ENCODE measurements at regions not wholly inside any gene's neighbourhood (a gene's known extent, or its start where the extent isn't known, plus 50 kb on each side); places are given as distances from the start of the nearest gene placed in this dataset.
A peak's percentile ranks its signal among the peaks of the same experiment; 100 is the strongest.
"Not testable (repeated sequence)": the region's sequence is repeated elsewhere in the genome, so short reads cannot be mapped to it uniquely, and the experiment has no call there.

- not testable (repeated sequence) for DNase-seq (ENCODE audit: low spot score)
These were observed 60.3 kb upstream of the NMU start for GRCh38 chr4:55696424-55696823.

GRCh38 chr4:55706541-55706940 is 70.4 kb upstream of the NMU start:
- DNase-seq (ENCODE audit: low spot score): no peak

- no peak for DNase-seq (ENCODE audit: low spot score)
These were observed 71.4 kb upstream of the NMU start for GRCh38 chr4:55707507-55707906.

- DNase-seq (ENCODE audit: low spot score): not testable (repeated sequence)
These were observed 71.9 kb upstream of the NMU start for GRCh38 chr4:55707991-55708390.

GRCh38 chr4:55712835-55713234 is 76.7 kb upstream of the NMU start:
- DNase-seq (ENCODE audit: low spot score): not testable (repeated sequence)

GRCh38 chr4:55721651-55722050 is 85.6 kb upstream of the NMU start:
- DNase-seq (ENCODE audit: low spot score): no peak

- no peak for DNase-seq (ENCODE audit: low spot score)
These were observed 86.0 kb upstream of the NMU start for GRCh38 chr4:55722132-55722531.

DNA sequence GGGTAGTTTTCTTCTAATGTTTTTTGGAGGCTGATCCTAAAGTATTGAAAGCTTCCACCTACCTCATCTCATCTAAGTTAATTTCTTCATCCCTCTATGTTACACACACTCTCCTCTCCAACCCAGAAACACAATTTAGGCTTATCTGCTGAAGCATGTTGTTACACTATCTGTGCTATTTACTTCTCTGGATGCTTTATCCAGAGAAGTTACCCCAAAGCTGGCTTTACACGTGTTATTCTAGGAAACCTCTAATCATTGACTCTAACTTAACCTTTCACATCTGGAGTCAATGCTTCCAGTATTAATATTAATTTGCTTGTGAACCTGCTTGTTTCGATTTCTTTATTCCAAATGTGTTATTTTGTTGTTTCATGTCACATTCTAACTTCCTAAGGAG is 87.3 kb upstream of the NMU start:
- DNase-seq (ENCODE audit: low spot score): no peak

- no peak for DNase-seq (ENCODE audit: low spot score)
These were observed 89.0 kb upstream of the NMU start for GRCh38 chr4:55725057-55725456.

DNA sequence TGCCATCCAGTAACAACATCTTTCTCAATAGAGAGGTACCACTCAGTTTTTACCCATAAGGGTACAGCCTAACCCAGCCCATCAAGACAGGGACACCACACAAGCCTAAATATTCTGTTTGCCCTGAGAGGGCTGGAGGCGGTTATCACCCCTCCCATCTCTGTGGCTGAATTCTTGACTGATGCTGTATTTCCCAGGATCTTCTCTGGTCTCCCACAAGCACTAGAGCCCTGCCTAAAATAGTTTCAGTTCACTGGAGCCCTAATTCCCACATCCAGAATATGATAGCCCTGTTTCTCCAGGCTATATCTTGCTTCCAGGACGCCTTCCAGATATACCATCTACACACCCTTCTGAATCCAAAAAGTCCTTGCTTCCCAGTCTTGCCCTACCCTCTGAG is 91.6 kb upstream of the NMU start:
- no peak for DNase-seq (ENCODE audit: low spot score)

GRCh38 chr4:55729351-55730279 is 90.0 kb upstream of the EXOC1L start:
- no peak for DNase-seq (ENCODE audit: low spot score)

- no peak for DNase-seq (ENCODE audit: low spot score)
These were observed 89.2 kb upstream of the EXOC1L start for GRCh38 chr4:55730280-55730931.

- no peak for DNase-seq (ENCODE audit: low spot score)
These were observed 87.6 kb upstream of the EXOC1L start for GRCh38 chr4:55731959-55732358.

DNA sequence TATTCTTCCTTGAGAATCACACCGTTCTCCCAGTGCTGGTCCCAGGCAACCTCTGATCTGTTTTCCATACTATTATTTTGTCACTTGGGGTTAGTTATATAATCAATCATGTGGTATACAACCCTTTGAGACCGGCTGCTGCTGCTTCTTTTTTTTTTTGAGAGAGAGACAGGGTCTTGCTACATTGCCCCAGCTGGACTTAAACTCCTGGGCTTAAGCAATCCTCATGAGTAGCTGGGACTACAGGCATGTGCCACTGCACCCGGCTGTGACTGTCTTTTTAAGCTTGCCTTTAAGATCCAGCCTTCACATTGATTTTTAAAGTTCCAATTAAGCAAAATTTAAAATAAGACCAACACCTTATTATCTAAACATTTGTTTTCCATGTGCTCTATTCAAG is 86.7 kb upstream of the EXOC1L start:
- no peak for DNase-seq (ENCODE audit: low spot score)

DNA sequence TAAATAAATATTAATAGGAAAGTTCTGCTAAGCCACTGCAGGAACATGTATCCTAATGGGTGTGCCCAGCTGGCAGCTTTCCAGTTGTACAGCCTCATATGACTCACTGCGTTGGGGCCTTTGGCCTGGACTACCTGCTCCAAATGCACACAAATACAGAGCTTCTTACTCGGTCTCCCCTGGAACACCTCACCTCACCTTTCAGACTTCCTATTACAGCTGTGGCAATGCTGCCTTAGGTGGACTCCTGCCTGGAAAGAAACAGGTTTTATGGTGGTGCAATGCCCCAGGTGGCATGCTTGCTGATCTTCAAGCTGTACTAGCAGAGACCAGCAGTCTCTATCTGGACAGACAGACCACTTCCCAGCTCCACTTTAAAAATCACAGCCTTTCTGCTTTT is 85.7 kb upstream of the EXOC1L start:
- no peak for DNase-seq (ENCODE audit: low spot score)

DNA sequence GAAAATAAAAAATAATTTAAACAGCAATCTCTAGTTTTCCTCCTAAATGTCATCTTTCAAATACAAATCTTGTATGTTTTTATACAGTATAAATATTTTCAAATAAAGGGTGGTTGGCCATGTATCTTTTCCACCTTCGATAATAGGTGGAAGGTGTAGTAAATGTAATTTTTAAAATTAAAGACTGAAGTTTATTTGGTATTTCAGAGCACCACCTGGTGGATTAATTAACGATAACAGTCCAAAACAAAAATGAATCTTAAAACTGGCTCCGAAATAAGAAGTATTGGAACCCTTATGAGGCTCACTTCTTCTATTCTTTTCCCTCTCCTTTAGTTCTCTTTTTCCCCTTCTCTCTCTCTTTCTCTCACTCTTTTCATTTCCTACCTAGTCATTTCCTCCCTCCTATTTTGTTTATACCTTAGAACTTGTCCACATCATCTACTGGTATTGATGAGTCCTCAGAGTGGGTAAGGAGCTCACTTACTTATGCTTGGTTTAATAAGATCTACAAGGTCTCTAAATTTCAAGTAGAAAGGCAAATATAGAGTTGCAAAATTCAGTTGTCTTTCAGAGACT is 82.9 kb upstream of the EXOC1L start:
- no peak for DNase-seq (ENCODE audit: low spot score)

GRCh38 chr4:55742655-55743202 is 76.9 kb upstream of the EXOC1L start:
- DNase-seq (ENCODE audit: low spot score): no peak

GRCh38 chr4:55744369-55744768 is 75.2 kb upstream of the EXOC1L start:
- no peak for DNase-seq (ENCODE audit: low spot score)

GRCh38 chr4:55745014-55745413 is 74.6 kb upstream of the EXOC1L start:
- DNase-seq (ENCODE audit: low spot score): no peak

DNA sequence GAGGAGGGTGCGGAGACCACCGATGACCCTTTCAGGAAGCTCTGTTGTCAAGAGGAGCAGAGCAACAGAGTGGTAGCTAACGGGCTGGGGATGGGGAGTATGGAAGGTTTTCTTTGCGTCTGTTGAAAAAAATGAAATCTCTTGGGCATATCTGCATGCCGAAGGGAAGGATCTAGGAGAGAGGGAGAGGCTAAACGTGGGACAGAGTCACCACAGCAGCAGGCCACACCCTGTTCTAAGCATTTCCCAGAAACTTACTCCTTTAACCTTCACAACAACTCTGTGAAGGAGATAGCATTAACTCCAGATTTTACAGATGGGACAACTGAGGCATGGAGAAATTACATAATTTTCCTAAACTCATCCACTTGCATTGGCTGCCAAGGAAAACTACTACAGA is 71.8 kb upstream of the EXOC1L start:
- DNase-seq (ENCODE audit: low spot score): no peak

DNA sequence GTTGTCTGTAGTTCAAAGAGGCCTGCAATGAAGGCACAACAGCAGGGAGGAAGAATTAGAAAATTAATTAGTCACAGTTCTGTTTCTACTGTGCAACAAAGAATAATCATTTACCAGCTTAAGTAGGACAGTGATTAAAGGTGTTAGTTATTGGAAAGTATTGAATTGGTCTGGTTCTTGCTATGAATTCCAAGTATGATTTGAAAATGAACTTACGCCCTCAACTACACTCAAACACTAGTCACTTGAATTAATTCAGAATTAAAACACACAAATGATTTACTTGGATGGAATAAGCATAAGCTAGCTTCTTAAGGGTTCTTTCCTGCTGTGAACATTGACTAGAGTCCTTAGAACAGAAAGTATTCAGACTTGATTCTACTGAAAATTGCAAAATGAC is 69.9 kb upstream of the EXOC1L start:
- no peak for DNase-seq (ENCODE audit: low spot score)

GRCh38 chr4:55752810-55753209 is 66.8 kb upstream of the EXOC1L start:
- no peak for DNase-seq (ENCODE audit: low spot score)

DNA sequence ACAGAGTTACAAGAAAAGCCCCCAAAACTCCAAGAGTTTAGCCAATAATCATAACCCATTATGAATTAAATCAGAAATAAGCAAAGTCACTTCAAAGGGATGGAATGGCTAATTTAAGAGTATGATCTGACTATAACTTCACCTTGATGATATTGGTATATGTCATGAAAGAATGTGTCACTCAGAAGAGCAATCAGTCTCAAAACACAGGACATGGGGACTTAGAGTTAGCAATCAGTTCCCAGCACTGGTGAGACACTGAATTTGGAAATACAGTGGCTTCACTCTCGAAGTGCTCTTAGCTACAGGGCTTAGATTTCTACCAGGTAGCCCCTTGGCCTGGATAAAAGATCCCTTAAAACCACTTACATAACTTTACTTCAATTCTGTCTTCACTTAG is 65.7 kb upstream of the EXOC1L start:
- DNase-seq (ENCODE audit: low spot score): peak; percentile 6
